HepG2 (cell line): ENCODE measurements at regions not wholly inside any gene's neighbourhood (a gene's known extent, or its start where the extent isn't known, plus 50 kb on each side); places are given as distances from the start of the nearest gene placed in this dataset.

Experiments used
- JUND ChIP-seq: sonication (generic); formaldehyde crosslinking; IDR thresholded peaks from 2 replicates; pipeline ENCODE4 v1.8.0; 2022; ENCODE audit warnings: mild to moderate bottlenecking, missing genetic modification reagents
- MXD4 ChIP-seq: IDR thresholded peaks from 2 replicates; pipeline ENCODE4 v1.6.1; 2016; ENCODE audit warnings: mild to moderate bottlenecking, missing biosample characterization, missing genetic modification reagents
- POLR2AphosphoS5 ChIP-seq: IDR thresholded peaks from 2 replicates; pipeline ENCODE4 v1.6.1; 2012; ENCODE audit warnings: low read depth, low read length
- SP140L ChIP-seq: sonication (generic); formaldehyde crosslinking; IDR thresholded peaks from 2 replicates; pipeline ENCODE4 v1.4.0; 2020; ENCODE audit warnings: missing genetic modification reagents, borderline replicate concordance
- STAT5B ChIP-seq: sonication (generic); formaldehyde crosslinking; IDR thresholded peaks from 2 replicates; pipeline ENCODE4 v1.4.0; 2020; ENCODE audit warnings: missing genetic modification reagents
- ZSCAN20 ChIP-seq: sonication (generic); formaldehyde crosslinking; IDR thresholded peaks from 2 replicates; pipeline ENCODE4 v1.4.0; 2020; ENCODE audit warnings: missing genetic modification reagents, mild to moderate bottlenecking, borderline replicate concordance
- TF ChIP-seq, protein P1 (sequence below): sonication (generic); formaldehyde crosslinking; IDR thresholded peaks from 2 replicates; pipeline ENCODE4 v1.5.1; 2020; ENCODE audit warnings: missing genetic modification reagents, mild to moderate bottlenecking, borderline replicate concordance
- TF ChIP-seq, protein P2 (sequence below): sonication (generic); formaldehyde crosslinking; IDR thresholded peaks from 2 replicates; pipeline ENCODE4 v1.4.0; 2020; ENCODE audit warnings: missing genetic modification reagents; ENCODE audit errors: not compliant biosample characterization

DNA sequence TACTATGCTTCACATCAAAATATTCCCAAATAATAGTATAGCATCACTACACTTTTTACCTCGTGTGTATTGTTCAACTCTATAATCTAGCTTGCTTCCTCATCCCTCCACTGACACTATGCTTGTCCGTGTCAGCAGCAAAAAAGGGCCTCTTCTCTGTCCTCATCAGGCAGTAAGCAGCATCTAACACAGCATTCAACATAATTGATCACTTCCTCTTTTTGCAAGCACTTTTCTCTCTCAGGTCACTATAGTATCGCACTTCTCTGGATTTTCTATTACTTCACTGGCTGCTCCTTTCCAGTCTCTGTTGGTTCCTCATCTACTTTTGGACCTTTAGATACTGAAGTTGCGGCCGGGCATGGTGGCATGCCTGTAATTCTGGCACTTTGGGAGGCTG lies 64.9 kb upstream of the ZSWIM2 start:
- TF ChIP-seq MXD4 (CRISPR knock-in tag) (no peak), ZSCAN20 (CRISPR knock-in tag) (no peak), SP140L (CRISPR knock-in tag) (no peak), JUND (CRISPR knock-in tag) (no peak), POLR2AphosphoS5 (no peak), STAT5B (CRISPR knock-in tag) (no peak)
- TF ChIP-seq, protein P1, sequence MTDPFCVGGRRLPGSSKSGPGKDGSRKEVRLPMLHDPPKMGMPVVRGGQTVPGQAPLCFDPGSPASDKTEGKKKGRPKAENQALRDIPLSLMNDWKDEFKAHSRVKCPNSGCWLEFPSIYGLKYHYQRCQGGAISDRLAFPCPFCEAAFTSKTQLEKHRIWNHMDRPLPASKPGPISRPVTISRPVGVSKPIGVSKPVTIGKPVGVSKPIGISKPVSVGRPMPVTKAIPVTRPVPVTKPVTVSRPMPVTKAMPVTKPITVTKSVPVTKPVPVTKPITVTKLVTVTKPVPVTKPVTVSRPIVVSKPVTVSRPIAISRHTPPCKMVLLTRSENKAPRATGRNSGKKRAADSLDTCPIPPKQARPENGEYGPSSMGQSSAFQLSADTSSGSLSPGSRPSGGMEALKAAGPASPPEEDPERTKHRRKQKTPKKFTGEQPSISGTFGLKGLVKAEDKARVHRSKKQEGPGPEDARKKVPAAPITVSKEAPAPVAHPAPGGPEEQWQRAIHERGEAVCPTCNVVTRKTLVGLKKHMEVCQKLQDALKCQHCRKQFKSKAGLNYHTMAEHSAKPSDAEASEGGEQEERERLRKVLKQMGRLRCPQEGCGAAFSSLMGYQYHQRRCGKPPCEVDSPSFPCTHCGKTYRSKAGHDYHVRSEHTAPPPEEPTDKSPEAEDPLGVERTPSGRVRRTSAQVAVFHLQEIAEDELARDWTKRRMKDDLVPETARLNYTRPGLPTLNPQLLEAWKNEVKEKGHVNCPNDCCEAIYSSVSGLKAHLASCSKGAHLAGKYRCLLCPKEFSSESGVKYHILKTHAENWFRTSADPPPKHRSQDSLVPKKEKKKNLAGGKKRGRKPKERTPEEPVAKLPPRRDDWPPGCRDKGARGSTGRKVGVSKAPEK (CRISPR knock-in tag) = no peak
- TF ChIP-seq, protein P2, sequence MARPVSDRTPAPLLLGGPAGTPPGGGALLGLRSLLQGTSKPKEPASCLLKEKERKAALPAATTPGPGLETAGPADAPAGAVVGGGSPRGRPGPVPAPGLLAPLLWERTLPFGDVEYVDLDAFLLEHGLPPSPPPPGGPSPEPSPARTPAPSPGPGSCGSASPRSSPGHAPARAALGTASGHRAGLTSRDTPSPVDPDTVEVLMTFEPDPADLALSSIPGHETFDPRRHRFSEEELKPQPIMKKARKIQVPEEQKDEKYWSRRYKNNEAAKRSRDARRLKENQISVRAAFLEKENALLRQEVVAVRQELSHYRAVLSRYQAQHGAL = no peak
